ENCODE measurements at regions not wholly inside any gene's neighbourhood (a gene's known extent, or its start where the extent isn't known, plus 50 kb on each side); places are given as distances from the start of the nearest gene placed in this dataset.
A peak's percentile ranks its signal among the peaks of the same experiment; 100 is the strongest.

- POLR2A ChIA-PET, result no interaction called here
- no peak for FAIRE-seq
- no peak overlapping the region for H2AFZ ChIP-seq (ENCODE audit: low read length)
- intact Hi-C loops (cut with micrococcal nuclease; ENCODE audit: unreplicated experiment), result no loop called here
- no peak overlapping the region for H3K4me3 ChIP-seq (replicated peaks in 1 of 3; ENCODE audit: insufficient read depth in 1 of 3, low read depth in 2 of 3, low read length in 3 of 3)
- CTCF ChIA-PET (ENCODE audit: low intra/inter-chr PET ratio, low total read pairs), result no interaction called here
- no TSS peak for BruUV-seq (replicated peaks)
- no peaks in the 10 kb centered on the region for H4K20me1 ChIP-seq (ENCODE audit: insufficient read depth, low read length)
- no peaks in the 10 kb centered on the region for H3K79me2 ChIP-seq (ENCODE audit: insufficient read depth, low read length)
- no peaks in the 10 kb centered on the region for H3K36me3 ChIP-seq (replicated peaks in 1 of 2; ENCODE audit: control insufficient read depth in 1 of 2, insufficient read depth in 2 of 2, low read length in 2 of 2)
- ATAC-seq, result no peak
- no peak overlapping the region for H3K27ac ChIP-seq (ENCODE audit: extremely low read length, insufficient read depth, low read length)
- no peak for DNase-seq (ENCODE audit: low spot score)
- H3K27me3 ChIP-seq (ENCODE audit: control insufficient read depth in 1 of 2, insufficient read depth in 2 of 2, low read length in 2 of 2), result no peaks in the 10 kb centered on the region
- H3K4me1 ChIP-seq (ENCODE audit: insufficient read depth, low read length), result peaks cover 12% of the 10 kb centered on the region
- in situ Hi-C loops (cut with HindIII; ENCODE audit: extremely low pct_ligation_motif_present, low pct_unique_long_range_greater_than_20kb), result no loop called here
- H3K9ac ChIP-seq (ENCODE audit: insufficient read depth, low read depth, low read length), result no peak overlapping the region
- H3K9me3 ChIP-seq (ENCODE audit: low read length), result no peaks in the 10 kb centered on the region
- no peak overlapping the region for H3K4me2 ChIP-seq (ENCODE audit: low read depth, low read length)
- TF ChIP-seq RARA (CRISPR knock-in tag; IDR thresholded peaks at IDR 0.05) (no peak), NFYB (CRISPR knock-in tag; IDR thresholded peaks at IDR 0.05) (no peak), MNT (IDR thresholded peaks at IDR 0.05) (peak; percentile 71), KLF11 (CRISPR knock-in tag; IDR thresholded peaks at IDR 0.05) (no peak)
- WGBS (ENCODE audit: low lambda C conversion rate), result 28% methylated on average over 2 of the region's 2 CpGs
Observed at GRCh38 chr9:2479056-2479565, 142.5 kb upstream of the VLDLR start.

GRCh38 chr9:2480255-2480837, 141.2 kb upstream of the VLDLR start:
- in situ Hi-C loops (cut with HindIII; ENCODE audit: extremely low pct_ligation_motif_present, low pct_unique_long_range_greater_than_20kb) (no loop called here), intact Hi-C loops (cut with micrococcal nuclease; ENCODE audit: unreplicated experiment) (no loop called here)
- BruUV-seq (replicated peaks), result no TSS peak
- Histone ChIP-seq H4K20me1 (ENCODE audit: insufficient read depth, low read length) (no peaks in the 10 kb centered on the region), H3K4me1 (ENCODE audit: insufficient read depth, low read length) (peaks cover 12% of the 10 kb centered on the region), H3K4me2 (ENCODE audit: low read depth, low read length) (no peak overlapping the region), H3K27me3 (ENCODE audit: control insufficient read depth in 1 of 2, insufficient read depth in 2 of 2, low read length in 2 of 2) (no peaks in the 10 kb centered on the region), H2AFZ (ENCODE audit: low read length) (no peak overlapping the region), H3K9ac (ENCODE audit: insufficient read depth, low read depth, low read length) (no peak overlapping the region), H3K4me3 (replicated peaks in 1 of 3; ENCODE audit: insufficient read depth in 1 of 3, low read depth in 2 of 3, low read length in 3 of 3) (no peak overlapping the region), H3K36me3 (replicated peaks in 1 of 2; ENCODE audit: control insufficient read depth in 1 of 2, insufficient read depth in 2 of 2, low read length in 2 of 2) (no peaks in the 10 kb centered on the region), H3K27ac (ENCODE audit: extremely low read length, insufficient read depth, low read length) (no peak overlapping the region), H3K9me3 (ENCODE audit: low read length) (no peaks in the 10 kb centered on the region), H3K79me2 (ENCODE audit: insufficient read depth, low read length) (no peaks in the 10 kb centered on the region)
- CTCF ChIA-PET (ENCODE audit: low intra/inter-chr PET ratio, low total read pairs), result no interaction called here
- DNase-seq (ENCODE audit: low spot score), result no peak
- no peak for FAIRE-seq
- POLR2A ChIA-PET, result no interaction called here
- 57% methylated on average over 4 of the region's 4 CpGs for WGBS (ENCODE audit: low lambda C conversion rate)
- ATAC-seq, result no peak
- TF ChIP-seq TERF1 (CRISPR knock-in tag; IDR thresholded peaks at IDR 0.05), result no peak
- TF ChIP-seq EZH2 (conservative IDR thresholded peaks at IDR 0.05; ENCODE audit: low read depth, low read length), result no peak
- TF ChIP-seq ZNF136 (CRISPR knock-in tag; IDR thresholded peaks at IDR 0.05; ENCODE audit: low read depth), result no peak
- no peak for TF ChIP-seq CENPT (CRISPR knock-in tag; IDR thresholded peaks at IDR 0.05; ENCODE audit: low read depth)
- no peak for TF ChIP-seq ELK4 (CRISPR knock-in tag; IDR thresholded peaks at IDR 0.05; ENCODE audit: borderline replicate concordance)
- no peak for TF ChIP-seq GABPB1 (CRISPR knock-in tag; IDR thresholded peaks at IDR 0.05)
- no peak for TF ChIP-seq TAF1 (CRISPR knock-in tag; IDR thresholded peaks at IDR 0.05)
- no peak for TF ChIP-seq HNRNPLL (IDR thresholded peaks at IDR 0.05; ENCODE audit: low read depth, low read length, poor library complexity, severe bottlenecking)
- TF ChIP-seq CBX5 (CRISPR knock-in tag; IDR thresholded peaks at IDR 0.05; ENCODE audit: borderline replicate concordance), result no peak
- TF ChIP-seq ZNF18 (CRISPR knock-in tag; IDR thresholded peaks at IDR 0.05; ENCODE audit: insufficient replicate concordance), result no peak

Data from HepG2 (cell line).